ENCODE measurements at regions not wholly inside any gene's neighbourhood (a gene's known extent, or its start where the extent isn't known, plus 50 kb on each side); places are given as distances from the start of the nearest gene placed in this dataset.

- no peak for DNase-seq
Observed at GRCh38 chr2:106720026-106720425, 165.9 kb downstream of the ST6GAL2 start.

GRCh38 chr2:106724301-106724794, 161.6 kb downstream of the ST6GAL2 start:
- DNase-seq, result no peak

- DNase-seq, result no peak
Observed at GRCh38 chr2:106734165-106734564, 151.8 kb downstream of the ST6GAL2 start.

GRCh38 chr2:106735807-106736206, 150.2 kb downstream of the ST6GAL2 start:
- DNase-seq, result no peak

- no peak for DNase-seq
Observed at GRCh38 chr2:106736221-106736620, 149.7 kb downstream of the ST6GAL2 start.

GRCh38 chr2:106745468-106745867, 140.5 kb downstream of the ST6GAL2 start:
- DNase-seq, result no peak

- no peak for DNase-seq
Observed at GRCh38 chr2:106749823-106750222, 136.1 kb downstream of the ST6GAL2 start.
